Endodermal cell (in vitro differentiated cells): ENCODE measurements at regions not wholly inside any gene's neighbourhood (a gene's known extent, or its start where the extent isn't known, plus 50 kb on each side); places are given as distances from the start of the nearest gene placed in this dataset.
"Not testable (repeated sequence)": the region's sequence is repeated elsewhere in the genome, so short reads cannot be mapped to it uniquely, and the experiment has no call there.

Source experiments
- DNase-seq: peaks from one replicate; pipeline ENCODE4 v3.0.0-alpha.2; 2017
- H3K27ac ChIP-seq: 2 replicates; pipeline ENCODE4 v1.5.1; 2013; ENCODE audit warnings: mild to moderate bottlenecking, low read depth, low read length, moderate library complexity
- H3K27me3 ChIP-seq: 2 replicates; pipeline ENCODE4 v1.6.1; 2013; ENCODE audit warnings: mild to moderate bottlenecking, low read length, moderate library complexity; ENCODE audit not compliant: insufficient read depth, control insufficient read depth, poor library complexity, severe bottlenecking
- H3K36me3 ChIP-seq: 2 replicates; pipeline ENCODE4 v1.7.0; 2013; ENCODE audit warnings: mild to moderate bottlenecking, low read length, moderate library complexity; ENCODE audit not compliant: control insufficient read depth, insufficient read depth
- H3K4me1 ChIP-seq: one replicate; pipeline ENCODE4 v1.7.0; 2013; ENCODE audit warnings: low read length; ENCODE audit not compliant: control insufficient read depth, insufficient read depth
- H3K4me3 ChIP-seq: 2 replicates; pipeline ENCODE4 v1.5.1; 2013; ENCODE audit warnings: mild to moderate bottlenecking, low read length, moderate library complexity
- H3K9ac ChIP-seq: 2 replicates; pipeline ENCODE4 v1.6.1; 2013; ENCODE audit warnings: mild to moderate bottlenecking, low read length, moderate library complexity; ENCODE audit not compliant: poor library complexity, severe bottlenecking; ENCODE audit errors: extremely low read depth
- H3K9me3 ChIP-seq: 2 replicates; pipeline ENCODE4 v1.6.1; 2013; ENCODE audit warnings: mild to moderate bottlenecking, low read length, moderate library complexity; ENCODE audit not compliant: control insufficient read depth
- H3K27ac Mint-ChIP-seq: 2 replicates; pipeline ENCODE4 v1.8.0; 2020; ENCODE audit warnings: mixed read lengths
- H3K27me3 Mint-ChIP-seq: 2 replicates; pipeline ENCODE4 v1.8.0; 2021; ENCODE audit warnings: mild to moderate bottlenecking, mixed read lengths; ENCODE audit not compliant: insufficient read depth
- H3K36me3 Mint-ChIP-seq: 2 replicates; pipeline ENCODE4 v1.8.0; 2020; ENCODE audit warnings: low read depth, mixed read lengths
- H3K4me1 Mint-ChIP-seq: 2 replicates; pipeline ENCODE4 v1.8.0; 2020; ENCODE audit warnings: mixed read lengths
- H3K4me3 Mint-ChIP-seq: 2 replicates; pipeline ENCODE4 v1.8.0; 2020; ENCODE audit warnings: mild to moderate bottlenecking, moderate library complexity, mixed read lengths
- H3K9me3 Mint-ChIP-seq: 2 replicates; pipeline ENCODE4 v1.8.0; 2020; ENCODE audit warnings: mild to moderate bottlenecking, mixed read lengths
- WGBS, 2 experiments: methylation state at CpG; one replicate each; pipeline versions ENCODE4 v1.1.5 to v1.1.7; 2013; ENCODE audit warnings: missing lambda C conversion rate in 2 of 2, mixed read lengths in 1 of 2; ENCODE audit not compliant: insufficient coverage in 1 of 2, insufficient read length in 1 of 2; 5-methylcytosine and 5-hydroxymethylcytosine counted together
- TF ChIP-seq, protein P1 (sequence below): fragments of 200-600 bp; sonication (generic); conservative IDR thresholded peaks from 2 replicates; pipeline ENCODE4 v1.5.0; 2021; ENCODE audit warnings: antibody characterized with exemption, mild to moderate bottlenecking

DNA sequence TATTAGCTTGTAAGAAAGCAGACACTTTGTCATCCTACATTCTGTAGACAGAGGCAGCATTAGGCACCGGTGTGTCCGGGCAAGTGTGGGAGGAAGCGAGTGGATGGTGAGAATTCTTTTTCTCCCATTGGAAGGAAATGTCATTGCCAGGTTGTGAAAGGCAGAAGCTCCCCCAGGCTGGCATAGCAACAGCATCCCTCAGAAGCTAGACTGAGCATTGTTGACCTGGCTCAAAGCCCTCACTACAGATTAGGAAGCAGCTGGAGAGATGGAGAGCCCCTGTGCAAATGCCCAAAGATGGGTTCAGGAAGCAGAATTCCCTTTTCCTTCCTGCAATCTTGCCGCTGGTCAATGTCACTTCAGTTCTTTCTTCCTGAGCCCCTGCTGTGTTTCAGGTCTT lies 1299.3 kb downstream of the TBC1D22A start:
- Mint-ChIP-seq H3K4me3 (no peak overlapping the region), H3K36me3 (no peaks in the 10 kb centered on the region), H3K27ac (no peak overlapping the region), H3K4me1 (no peaks in the 10 kb centered on the region), H3K27me3 (peaks cover 10% of the 10 kb centered on the region), H3K9me3 (peaks cover 12% of the 10 kb centered on the region)
- Histone ChIP-seq H3K4me1 (no peaks in the 10 kb centered on the region), H3K36me3 (no peaks in the 10 kb centered on the region), H3K27ac (no peak overlapping the region), H3K9ac (no peak overlapping the region), H3K27me3 (no peaks in the 10 kb centered on the region), H3K4me3 (no peak overlapping the region), H3K9me3 (peaks cover 7% of the 10 kb centered on the region)
- no peak for DNase-seq
- WGBS, 2 experiments: 88 to 89% methylated on average over 4 of the region's 4 CpGs
- TF ChIP-seq, protein P1, sequence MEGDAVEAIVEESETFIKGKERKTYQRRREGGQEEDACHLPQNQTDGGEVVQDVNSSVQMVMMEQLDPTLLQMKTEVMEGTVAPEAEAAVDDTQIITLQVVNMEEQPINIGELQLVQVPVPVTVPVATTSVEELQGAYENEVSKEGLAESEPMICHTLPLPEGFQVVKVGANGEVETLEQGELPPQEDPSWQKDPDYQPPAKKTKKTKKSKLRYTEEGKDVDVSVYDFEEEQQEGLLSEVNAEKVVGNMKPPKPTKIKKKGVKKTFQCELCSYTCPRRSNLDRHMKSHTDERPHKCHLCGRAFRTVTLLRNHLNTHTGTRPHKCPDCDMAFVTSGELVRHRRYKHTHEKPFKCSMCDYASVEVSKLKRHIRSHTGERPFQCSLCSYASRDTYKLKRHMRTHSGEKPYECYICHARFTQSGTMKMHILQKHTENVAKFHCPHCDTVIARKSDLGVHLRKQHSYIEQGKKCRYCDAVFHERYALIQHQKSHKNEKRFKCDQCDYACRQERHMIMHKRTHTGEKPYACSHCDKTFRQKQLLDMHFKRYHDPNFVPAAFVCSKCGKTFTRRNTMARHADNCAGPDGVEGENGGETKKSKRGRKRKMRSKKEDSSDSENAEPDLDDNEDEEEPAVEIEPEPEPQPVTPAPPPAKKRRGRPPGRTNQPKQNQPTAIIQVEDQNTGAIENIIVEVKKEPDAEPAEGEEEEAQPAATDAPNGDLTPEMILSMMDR: no peak

DNA sequence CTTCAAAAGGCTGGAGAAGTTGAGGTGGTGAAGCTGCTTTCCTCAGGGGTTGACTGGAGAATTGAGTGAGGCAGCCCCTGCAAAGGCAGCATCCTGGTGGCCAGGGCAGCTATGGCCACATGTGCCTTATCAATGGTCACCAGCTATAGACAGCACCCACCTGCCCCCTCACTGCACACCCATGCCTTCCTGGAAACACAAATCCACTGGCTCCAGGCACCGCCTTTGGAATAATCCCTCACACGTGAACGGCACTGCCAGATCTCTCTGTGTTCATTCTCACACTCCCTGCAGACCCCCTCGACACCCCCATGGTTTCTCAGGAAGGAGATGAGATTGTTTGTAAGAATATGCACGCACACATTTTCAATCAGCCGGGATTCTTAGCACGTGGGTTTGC lies 1297.8 kb downstream of the TBC1D22A start:
- no peak overlapping the region for H3K9ac ChIP-seq
- H3K27ac Mint-ChIP-seq: no peak overlapping the region
- no peaks in the 10 kb centered on the region for H3K4me1 Mint-ChIP-seq
- no peak overlapping the region for H3K4me3 Mint-ChIP-seq
- no peak overlapping the region for H3K4me3 ChIP-seq
- WGBS, 2 experiments: 85 to 89% methylated on average over 3 to 7 of the region's 7 CpGs
- peaks cover 7% of the 10 kb centered on the region for H3K9me3 ChIP-seq
- H3K36me3 ChIP-seq: no peaks in the 10 kb centered on the region
- DNase-seq: no peak
- H3K4me1 ChIP-seq: no peaks in the 10 kb centered on the region
- TF ChIP-seq, protein P1: no peak
- H3K27me3 Mint-ChIP-seq: peaks cover 10% of the 10 kb centered on the region
- H3K27ac ChIP-seq: no peak overlapping the region
- no peaks in the 10 kb centered on the region for H3K36me3 Mint-ChIP-seq
- H3K9me3 Mint-ChIP-seq: peaks cover 12% of the 10 kb centered on the region
- no peaks in the 10 kb centered on the region for H3K27me3 ChIP-seq

DNA sequence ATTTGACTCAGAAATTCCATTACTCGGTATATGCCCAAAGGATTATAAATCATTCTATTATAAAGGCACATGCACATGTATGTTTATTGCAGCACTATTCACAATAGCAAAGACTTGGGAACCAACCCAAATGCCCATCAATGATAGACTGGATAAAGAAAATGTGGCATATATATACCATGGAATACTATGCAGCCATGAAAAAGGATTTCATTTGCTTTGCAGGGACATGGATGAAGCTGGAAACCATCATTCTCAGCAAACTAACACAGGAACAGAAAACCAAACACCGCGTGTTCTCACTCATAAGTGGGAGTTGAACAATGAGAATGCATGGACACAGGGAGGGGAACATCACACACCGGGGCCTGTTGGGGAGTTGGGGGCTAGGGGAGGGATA lies 1297.1 kb downstream of the TBC1D22A start:
- not testable (repeated sequence) for H3K4me1 ChIP-seq, H3K4me1 Mint-ChIP-seq, H3K27ac ChIP-seq, H3K4me3 Mint-ChIP-seq, H3K9me3 ChIP-seq, H3K36me3 Mint-ChIP-seq, H3K27ac Mint-ChIP-seq, H3K4me3 ChIP-seq, H3K27me3 ChIP-seq, H3K27me3 Mint-ChIP-seq, H3K9ac ChIP-seq, DNase-seq, H3K36me3 ChIP-seq
- H3K9me3 Mint-ChIP-seq: peaks cover 12% of the 10 kb centered on the region
- WGBS, 2 experiments: 88 to 100% methylated on average over 2 to 4 of the region's 4 CpGs

DNA sequence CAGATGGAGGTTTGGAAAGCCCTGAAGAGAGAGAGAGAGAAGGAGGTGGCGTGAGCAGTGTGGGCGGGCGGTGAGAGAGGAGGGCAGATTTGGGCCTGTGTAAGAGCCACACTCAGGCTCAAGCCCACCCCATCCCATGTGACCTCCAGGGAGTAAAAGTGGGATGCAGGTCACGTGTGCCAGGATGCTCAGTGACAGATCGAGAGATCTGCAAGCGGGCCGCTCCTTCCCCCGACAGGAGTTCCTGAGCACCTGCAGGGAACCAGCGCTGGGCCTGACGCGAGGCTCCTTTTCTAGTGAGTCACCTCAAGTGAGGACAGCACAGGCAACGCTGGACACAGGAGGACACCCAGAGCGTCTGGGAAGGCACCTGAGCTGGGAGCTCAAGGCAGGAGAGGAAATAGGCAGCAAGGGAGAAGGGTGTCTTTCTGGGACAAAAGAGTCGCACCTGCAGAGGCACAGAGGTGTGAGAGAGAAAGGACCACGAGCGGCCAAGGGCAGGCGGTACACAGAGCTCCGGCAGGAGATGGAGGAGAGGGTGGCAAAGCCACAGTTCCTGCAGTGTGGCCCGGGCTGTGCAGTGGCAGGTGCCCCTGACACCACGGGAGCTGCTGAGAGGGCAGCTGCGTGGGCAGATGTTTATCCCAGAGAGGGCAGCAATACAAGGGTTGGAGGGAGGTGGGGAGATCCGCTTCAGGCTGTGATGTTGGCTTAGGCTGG lies 1294.8 kb downstream of the TBC1D22A start:
- Mint-ChIP-seq H3K36me3 (no peaks in the 10 kb centered on the region), H3K27me3 (peaks cover 7% of the 10 kb centered on the region), H3K4me1 (no peaks in the 10 kb centered on the region), H3K4me3 (no peak overlapping the region), H3K27ac (no peak overlapping the region), H3K9me3 (peaks cover 12% of the 10 kb centered on the region)
- Histone ChIP-seq H3K36me3 (no peaks in the 10 kb centered on the region), H3K27me3 (no peaks in the 10 kb centered on the region), H3K9ac (no peak overlapping the region), H3K9me3 (peaks cover 7% of the 10 kb centered on the region), H3K4me1 (no peaks in the 10 kb centered on the region), H3K27ac (no peak overlapping the region), H3K4me3 (no peak overlapping the region)
- WGBS, 2 experiments: 88 to 96% methylated on average over 11 to 22 of the region's 22 CpGs
- TF ChIP-seq, protein P1: no peak
- peak; percentile 31 for DNase-seq
